ENCODE measurements at regions not wholly inside any gene's neighbourhood (a gene's known extent, or its start where the extent isn't known, plus 50 kb on each side); places are given as distances from the start of the nearest gene placed in this dataset.

GRCh38 chr5:105878402-105878801 lies 1792.3 kb downstream of the EFNA5 start:
- no peak overlapping the region for H3K4me3 Mint-ChIP-seq (ENCODE audit: unreplicated experiment)
- H3K9me3 Mint-ChIP-seq (ENCODE audit: unreplicated experiment), result no peaks in the 10 kb centered on the region
- H3K36me3 ChIP-seq (ENCODE audit: insufficient read depth, low read length), result no peaks in the 10 kb centered on the region
- H3K4me1 ChIP-seq (ENCODE audit: insufficient read depth, low read length), result no peaks in the 10 kb centered on the region
- H3K27ac ChIP-seq (ENCODE audit: low read depth, low read length), result no peak overlapping the region
- no peaks in the 10 kb centered on the region for H3K36me3 Mint-ChIP-seq (ENCODE audit: low read depth, unreplicated experiment)
- no peak for FAIRE-seq
- no peaks in the 10 kb centered on the region for H3K9me3 ChIP-seq (ENCODE audit: insufficient read depth, low read depth, low read length)
- H2AFZ ChIP-seq (ENCODE audit: low read depth, low read length), result no peak overlapping the region
- TF ChIP-seq, protein P1, sequence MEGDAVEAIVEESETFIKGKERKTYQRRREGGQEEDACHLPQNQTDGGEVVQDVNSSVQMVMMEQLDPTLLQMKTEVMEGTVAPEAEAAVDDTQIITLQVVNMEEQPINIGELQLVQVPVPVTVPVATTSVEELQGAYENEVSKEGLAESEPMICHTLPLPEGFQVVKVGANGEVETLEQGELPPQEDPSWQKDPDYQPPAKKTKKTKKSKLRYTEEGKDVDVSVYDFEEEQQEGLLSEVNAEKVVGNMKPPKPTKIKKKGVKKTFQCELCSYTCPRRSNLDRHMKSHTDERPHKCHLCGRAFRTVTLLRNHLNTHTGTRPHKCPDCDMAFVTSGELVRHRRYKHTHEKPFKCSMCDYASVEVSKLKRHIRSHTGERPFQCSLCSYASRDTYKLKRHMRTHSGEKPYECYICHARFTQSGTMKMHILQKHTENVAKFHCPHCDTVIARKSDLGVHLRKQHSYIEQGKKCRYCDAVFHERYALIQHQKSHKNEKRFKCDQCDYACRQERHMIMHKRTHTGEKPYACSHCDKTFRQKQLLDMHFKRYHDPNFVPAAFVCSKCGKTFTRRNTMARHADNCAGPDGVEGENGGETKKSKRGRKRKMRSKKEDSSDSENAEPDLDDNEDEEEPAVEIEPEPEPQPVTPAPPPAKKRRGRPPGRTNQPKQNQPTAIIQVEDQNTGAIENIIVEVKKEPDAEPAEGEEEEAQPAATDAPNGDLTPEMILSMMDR (IDR thresholded peaks at IDR 0.05; ENCODE audit: insufficient read depth, low read depth, low read length), result no peak
- no peak for TF ChIP-seq EZH2 (IDR thresholded peaks at IDR 0.05; ENCODE audit: insufficient read depth, low read length)
- H3K27ac Mint-ChIP-seq (ENCODE audit: unreplicated experiment), result no peak overlapping the region
- no peaks in the 10 kb centered on the region for H4K20me1 ChIP-seq (ENCODE audit: insufficient read depth, low read length)
- H3K9ac ChIP-seq (ENCODE audit: low read length), result no peak overlapping the region
- H3K4me1 Mint-ChIP-seq (ENCODE audit: low read depth, unreplicated experiment), result no peaks in the 10 kb centered on the region
- no peaks in the 10 kb centered on the region for H3K27me3 ChIP-seq (ENCODE audit: insufficient read depth, low read length)
- H3K27me3 Mint-ChIP-seq (ENCODE audit: low read depth, unreplicated experiment), result no peaks in the 10 kb centered on the region
- no peak overlapping the region for H3K4me3 ChIP-seq (ENCODE audit: insufficient read depth, low read depth, low read length)
- no peaks in the 10 kb centered on the region for H3K79me2 ChIP-seq (ENCODE audit: insufficient read depth, low read length)
- no peak overlapping the region for H3K4me2 ChIP-seq (ENCODE audit: low read length)
- DNase-seq (ENCODE audit: low read depth), result no peak

DNA sequence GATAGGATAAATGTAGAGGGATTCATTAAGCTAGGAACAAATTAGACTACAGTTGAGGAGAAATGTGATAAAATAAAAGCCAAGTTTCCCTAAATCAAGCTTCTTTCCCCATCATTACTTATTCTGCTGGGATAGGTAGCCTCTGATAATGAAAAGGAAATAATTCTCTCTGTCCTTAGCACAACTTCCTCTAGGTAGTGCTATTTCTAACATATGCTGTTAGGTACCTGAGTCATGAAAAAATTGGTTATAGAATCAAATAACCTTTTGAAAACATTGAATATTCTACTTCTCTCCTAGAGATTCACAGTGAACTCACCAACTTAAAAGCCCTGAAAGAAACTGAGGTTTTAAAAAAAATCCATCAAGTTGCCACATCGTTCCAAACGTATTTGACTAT lies 1793.1 kb downstream of the EFNA5 start:
- Histone ChIP-seq H3K4me3 (ENCODE audit: insufficient read depth, low read depth, low read length) (no peak overlapping the region), H3K79me2 (ENCODE audit: insufficient read depth, low read length) (no peaks in the 10 kb centered on the region), H3K9me3 (ENCODE audit: insufficient read depth, low read depth, low read length) (no peaks in the 10 kb centered on the region), H3K4me1 (ENCODE audit: insufficient read depth, low read length) (no peaks in the 10 kb centered on the region), H3K9ac (ENCODE audit: low read length) (no peak overlapping the region), H3K27ac (ENCODE audit: low read depth, low read length) (no peak overlapping the region), H3K27me3 (ENCODE audit: insufficient read depth, low read length) (no peaks in the 10 kb centered on the region), H3K36me3 (ENCODE audit: insufficient read depth, low read length) (no peaks in the 10 kb centered on the region), H3K4me2 (ENCODE audit: low read length) (no peak overlapping the region), H4K20me1 (ENCODE audit: insufficient read depth, low read length) (no peaks in the 10 kb centered on the region), H2AFZ (ENCODE audit: low read depth, low read length) (no peak overlapping the region)
- Mint-ChIP-seq H3K36me3 (ENCODE audit: low read depth, unreplicated experiment) (no peaks in the 10 kb centered on the region), H3K4me3 (ENCODE audit: unreplicated experiment) (no peak overlapping the region), H3K27ac (ENCODE audit: unreplicated experiment) (no peak overlapping the region), H3K27me3 (ENCODE audit: low read depth, unreplicated experiment) (no peaks in the 10 kb centered on the region), H3K4me1 (ENCODE audit: low read depth, unreplicated experiment) (no peaks in the 10 kb centered on the region), H3K9me3 (ENCODE audit: unreplicated experiment) (no peaks in the 10 kb centered on the region)
- FAIRE-seq (no peak), DNase-seq (ENCODE audit: low read depth) (no peak)
- TF ChIP-seq, protein P1 (IDR thresholded peaks at IDR 0.05; ENCODE audit: insufficient read depth, low read depth, low read length), result no peak
- no peak for TF ChIP-seq EZH2 (IDR thresholded peaks at IDR 0.05; ENCODE audit: insufficient read depth, low read length)

DNA sequence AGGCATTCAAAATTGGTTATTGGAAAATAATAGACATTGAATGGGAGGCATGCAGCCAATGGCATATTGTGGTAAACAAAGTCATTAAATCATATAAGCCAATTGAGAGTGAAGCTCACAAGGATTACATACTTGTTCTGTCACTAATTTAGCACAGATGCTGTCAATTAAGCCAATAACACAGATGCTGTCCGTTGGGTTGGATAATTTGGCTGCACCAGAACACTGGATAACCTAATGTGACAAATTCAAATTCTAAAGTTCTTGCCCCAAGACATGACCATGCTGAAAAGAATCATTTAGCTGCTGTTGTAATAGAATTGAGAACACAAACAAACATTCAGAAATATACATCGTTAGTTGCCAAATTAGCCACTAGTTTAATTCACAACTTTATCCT lies 1796.4 kb downstream of the EFNA5 start:
- Mint-ChIP-seq H3K4me3 (ENCODE audit: unreplicated experiment) (no peak overlapping the region), H3K27ac (ENCODE audit: unreplicated experiment) (no peak overlapping the region), H3K36me3 (ENCODE audit: low read depth, unreplicated experiment) (no peaks in the 10 kb centered on the region), H3K4me1 (ENCODE audit: low read depth, unreplicated experiment) (peaks cover 2% of the 10 kb centered on the region), H3K27me3 (ENCODE audit: low read depth, unreplicated experiment) (no peaks in the 10 kb centered on the region), H3K9me3 (ENCODE audit: unreplicated experiment) (no peaks in the 10 kb centered on the region)
- Histone ChIP-seq H3K9ac (ENCODE audit: low read length) (no peak overlapping the region), H3K27ac (ENCODE audit: low read depth, low read length) (no peak overlapping the region), H3K9me3 (ENCODE audit: insufficient read depth, low read depth, low read length) (no peaks in the 10 kb centered on the region), H2AFZ (ENCODE audit: low read depth, low read length) (no peak overlapping the region), H3K36me3 (ENCODE audit: insufficient read depth, low read length) (no peaks in the 10 kb centered on the region), H4K20me1 (ENCODE audit: insufficient read depth, low read length) (no peaks in the 10 kb centered on the region), H3K4me2 (ENCODE audit: low read length) (no peak overlapping the region), H3K4me1 (ENCODE audit: insufficient read depth, low read length) (no peaks in the 10 kb centered on the region), H3K79me2 (ENCODE audit: insufficient read depth, low read length) (no peaks in the 10 kb centered on the region), H3K4me3 (ENCODE audit: insufficient read depth, low read depth, low read length) (no peak overlapping the region), H3K27me3 (ENCODE audit: insufficient read depth, low read length) (no peaks in the 10 kb centered on the region)
- DNase-seq (ENCODE audit: low read depth), result no peak
- TF ChIP-seq, protein P1 (IDR thresholded peaks at IDR 0.05; ENCODE audit: insufficient read depth, low read depth, low read length), result no peak
- FAIRE-seq, result no peak

Measured in astrocyte (in vitro differentiated cells and primary cell).